NCI-H748 treated with DMSO at 0.1 percent for 48 hours (cell line): ENCODE measurements at regions not wholly inside any gene's neighbourhood (a gene's known extent, or its start where the extent isn't known, plus 50 kb on each side); places are given as distances from the start of the nearest gene placed in this dataset.

Source experiments
- DNase-seq: peaks from one replicate; lab custom pipeline; 2025; lab: John Stamatoyannopoulos, UW

DNA sequence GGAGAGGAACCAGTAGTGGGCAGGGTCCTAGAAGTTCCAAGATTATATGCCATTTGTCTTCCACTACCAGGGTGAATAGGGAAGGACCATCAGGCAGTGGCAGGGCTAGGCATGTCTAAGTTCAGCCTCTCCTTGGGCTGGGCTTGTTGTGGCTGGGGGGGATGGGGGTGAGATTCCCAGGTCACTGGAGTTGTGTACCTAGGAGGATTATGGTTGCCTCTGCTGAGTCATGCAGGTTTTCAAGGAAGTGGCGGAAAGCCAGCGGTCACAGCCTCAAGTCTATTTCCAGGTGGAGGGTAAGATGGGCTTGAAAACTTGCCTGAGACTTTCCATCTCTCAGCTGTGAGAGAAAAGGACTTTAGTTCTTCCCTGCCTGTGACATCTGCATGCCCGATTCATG is 1407.1 kb downstream of the SI start:
- no peak for DNase-seq

DNA sequence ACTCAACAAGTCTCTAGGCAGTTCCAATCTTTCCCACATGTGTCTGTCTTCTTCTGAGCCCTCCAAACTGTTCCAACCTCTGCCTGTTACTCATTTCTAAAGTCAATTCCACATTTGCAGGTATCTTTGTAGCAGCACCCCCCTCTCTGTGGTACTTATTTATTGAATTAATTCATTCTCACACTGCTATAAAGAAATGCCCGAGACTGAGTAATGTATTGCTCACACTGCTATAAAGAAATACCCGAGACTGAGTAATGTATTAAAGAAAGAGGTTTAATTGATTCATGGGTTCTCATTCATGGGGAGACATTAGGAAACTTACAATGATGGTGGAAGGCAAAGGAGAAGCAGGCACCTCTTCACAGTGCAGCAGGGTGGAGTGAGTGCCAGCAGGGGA is 1413.8 kb downstream of the SI start:
- no peak for DNase-seq

DNA sequence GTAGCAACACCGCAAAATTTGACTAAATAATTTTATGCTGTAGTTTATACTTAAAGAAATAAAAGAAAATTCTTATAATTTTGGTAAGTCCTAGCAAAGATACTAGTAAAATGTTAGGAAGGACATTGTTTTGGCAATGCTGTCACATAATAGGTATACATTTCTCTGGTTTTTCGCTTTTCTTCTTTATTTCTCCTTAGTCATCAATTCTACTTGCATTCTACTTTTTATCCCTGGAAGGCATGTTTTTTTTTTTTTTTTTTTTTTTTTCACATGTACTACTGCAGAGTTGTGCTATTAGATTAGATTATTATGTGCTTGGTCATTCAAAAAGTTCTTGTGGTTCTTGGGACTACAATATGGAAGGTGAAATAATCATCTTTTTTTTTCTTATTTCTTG is 1421.2 kb downstream of the SI start:
- no peak for DNase-seq

DNA sequence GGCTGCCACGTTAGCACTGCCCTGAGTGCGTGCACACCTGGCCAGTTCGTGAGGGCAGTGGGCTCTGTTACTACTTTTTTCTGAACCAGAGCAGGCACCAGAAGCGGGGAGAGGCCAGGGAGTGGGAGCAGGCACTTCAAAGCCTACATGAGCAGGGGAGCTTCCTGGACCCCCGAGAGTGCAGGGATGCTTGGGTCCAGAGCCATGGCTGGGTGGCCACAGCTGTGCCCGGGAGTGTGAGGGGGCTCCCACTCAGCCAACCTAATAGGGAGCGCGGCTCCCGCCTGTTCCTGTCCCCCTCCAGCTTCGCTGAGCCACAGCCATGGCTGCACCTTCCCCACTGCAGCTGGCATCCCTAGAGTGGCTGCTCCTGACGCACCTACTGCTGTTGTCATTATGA is 1423.3 kb downstream of the SI start:
- no peak for DNase-seq

DNA sequence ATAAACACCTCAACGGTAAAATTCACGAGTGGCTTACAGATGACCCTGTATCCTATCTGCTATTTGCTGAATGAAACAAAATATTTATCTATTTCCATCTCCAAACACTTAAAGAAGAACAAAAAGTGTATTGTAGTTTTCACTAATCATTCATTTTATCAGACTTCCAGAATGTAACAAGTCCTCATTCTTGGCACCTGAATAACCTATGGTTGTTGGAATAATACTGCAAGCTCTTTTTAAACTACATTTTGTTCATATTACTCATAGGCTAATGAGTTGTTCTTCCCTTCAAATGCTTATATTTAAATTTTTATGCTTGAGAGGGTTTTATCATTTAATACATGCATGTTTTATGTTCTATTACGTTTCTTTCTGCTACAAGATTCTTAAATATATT is 1434.1 kb downstream of the SI start:
- no peak for DNase-seq

DNA sequence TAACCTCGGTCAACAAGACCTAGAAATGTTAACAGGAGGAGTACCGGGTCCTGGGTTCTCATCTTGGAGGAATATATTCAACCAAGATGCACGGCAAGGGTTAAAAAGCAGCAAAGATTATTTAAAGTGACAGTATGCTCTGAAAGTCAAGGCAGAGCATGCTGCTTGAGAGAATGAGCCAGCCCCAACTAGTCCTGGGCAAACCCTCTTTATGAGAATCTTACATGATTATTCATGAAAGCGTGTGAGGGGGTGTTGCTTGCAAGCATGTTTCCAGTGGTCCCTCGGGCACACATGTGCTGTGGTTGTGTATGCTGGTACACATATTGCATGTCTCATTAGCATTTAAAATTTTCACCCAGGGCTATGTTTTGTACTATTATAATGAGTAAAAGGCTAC is 1445.6 kb downstream of the SI start:
- DNase-seq: no peak

DNA sequence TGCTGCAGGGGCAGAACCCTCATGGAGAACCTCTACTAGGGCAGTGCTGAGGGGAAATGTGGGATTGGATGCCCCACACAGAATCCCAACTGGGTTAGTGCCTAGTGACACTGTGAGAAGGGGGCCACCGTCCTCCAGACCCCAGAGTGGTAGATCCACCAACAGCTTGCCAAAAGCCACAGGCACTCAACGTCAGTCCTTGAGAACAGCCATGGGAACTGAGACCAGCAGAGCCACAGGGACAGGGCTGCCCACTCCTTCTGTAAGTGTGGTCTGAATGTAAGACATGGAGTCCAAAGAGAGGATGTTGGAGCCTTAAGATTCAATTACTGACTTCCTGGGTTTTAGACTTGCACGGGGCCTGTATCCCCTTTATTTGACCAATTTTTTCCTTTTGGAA is 1451.5 kb downstream of the SI start:
- no peak for DNase-seq

DNA sequence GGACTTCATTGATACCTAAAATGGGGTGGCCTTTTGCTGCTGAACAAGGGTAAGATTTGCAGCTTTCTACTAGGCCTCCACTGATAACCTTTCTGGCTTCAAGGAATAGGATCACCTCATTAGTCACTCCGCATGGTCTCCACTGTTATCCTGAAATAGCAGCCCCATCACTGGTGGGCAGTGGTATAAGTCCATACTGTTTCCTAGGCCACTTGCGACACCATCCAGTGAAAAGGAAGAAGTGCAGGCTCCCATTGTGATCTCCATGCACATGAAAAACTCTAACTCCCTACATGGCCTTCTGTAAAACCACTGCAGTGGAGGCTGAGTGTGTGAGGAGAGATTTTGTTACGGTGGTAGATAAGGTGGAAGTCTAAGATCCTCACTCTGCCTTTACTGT is 1455.9 kb downstream of the SI start:
- no peak for DNase-seq

DNA sequence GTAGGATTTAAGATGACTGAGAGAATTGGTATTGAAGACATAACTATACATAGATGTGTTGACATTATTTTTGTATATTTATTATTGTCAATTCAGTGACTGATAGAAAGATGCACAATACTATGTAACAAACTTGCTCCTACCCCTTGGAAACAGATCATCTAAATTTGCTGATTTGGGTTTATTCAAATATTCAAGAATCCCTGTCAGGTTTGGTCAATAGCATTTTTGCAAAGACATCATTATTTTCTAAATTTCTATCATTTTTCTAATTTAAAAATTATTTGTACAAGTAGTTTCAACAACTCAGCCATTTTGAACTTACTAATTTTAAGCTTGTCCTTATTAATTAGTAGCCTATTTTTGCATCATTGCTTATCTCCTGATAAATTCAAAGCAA is 1463.4 kb downstream of the SI start:
- DNase-seq: no peak

DNA sequence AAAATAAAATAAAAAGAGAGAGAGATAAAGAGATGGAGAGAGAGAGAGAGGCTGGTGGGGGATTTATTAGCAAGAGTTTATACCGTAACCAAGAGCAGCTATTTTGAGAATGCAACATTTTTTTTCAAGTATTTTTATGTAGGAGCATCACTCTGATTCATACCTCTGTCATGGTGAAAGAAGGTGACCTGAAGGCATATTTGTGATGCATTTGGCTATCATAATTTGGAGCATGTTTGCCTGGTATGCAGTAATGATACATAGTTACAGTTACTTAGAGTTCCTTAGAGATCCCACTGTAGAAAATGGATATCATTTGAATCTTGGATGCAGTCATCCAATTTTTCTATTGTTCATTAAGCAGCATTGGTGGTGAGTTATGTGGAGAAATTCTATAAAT is 1472.4 kb downstream of the SI start:
- no peak for DNase-seq

DNA sequence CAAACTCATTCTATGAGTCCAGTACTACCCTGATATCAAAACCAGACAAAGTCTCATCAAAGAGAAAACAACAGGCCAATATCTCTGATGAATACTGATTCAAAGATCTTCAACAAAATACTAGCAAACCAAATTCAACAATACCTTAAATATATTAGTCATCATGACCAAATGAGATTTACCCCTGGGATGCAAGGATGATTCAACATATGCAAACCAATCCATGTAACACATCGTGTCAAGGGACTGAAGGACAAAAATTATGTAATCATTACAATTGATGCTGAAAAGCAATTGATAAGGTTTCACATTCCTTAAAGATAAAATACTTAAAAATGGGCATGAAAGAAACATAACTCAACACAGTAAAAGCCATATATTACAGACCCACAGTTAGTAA is 1476.9 kb downstream of the SI start:
- DNase-seq: no peak

DNA sequence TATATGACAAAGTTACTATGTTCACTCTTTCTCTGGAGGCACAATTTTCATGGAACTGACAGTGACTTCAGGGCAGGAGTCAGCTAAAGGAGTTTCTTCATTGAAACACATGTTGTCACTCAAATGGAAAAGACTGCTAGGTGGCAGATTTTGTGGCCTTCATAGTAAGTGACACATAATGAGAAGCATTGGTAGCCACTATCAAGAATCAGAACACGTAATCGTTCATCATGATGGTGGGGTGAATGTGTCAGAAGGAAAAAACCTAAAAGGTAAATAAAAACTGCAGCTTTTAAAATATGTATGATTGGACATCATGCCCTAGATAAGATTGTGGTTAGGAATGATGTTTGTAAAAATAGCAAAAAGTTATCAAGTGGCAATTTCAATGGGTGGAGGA is 1491.0 kb downstream of the SI start:
- no peak for DNase-seq

DNA sequence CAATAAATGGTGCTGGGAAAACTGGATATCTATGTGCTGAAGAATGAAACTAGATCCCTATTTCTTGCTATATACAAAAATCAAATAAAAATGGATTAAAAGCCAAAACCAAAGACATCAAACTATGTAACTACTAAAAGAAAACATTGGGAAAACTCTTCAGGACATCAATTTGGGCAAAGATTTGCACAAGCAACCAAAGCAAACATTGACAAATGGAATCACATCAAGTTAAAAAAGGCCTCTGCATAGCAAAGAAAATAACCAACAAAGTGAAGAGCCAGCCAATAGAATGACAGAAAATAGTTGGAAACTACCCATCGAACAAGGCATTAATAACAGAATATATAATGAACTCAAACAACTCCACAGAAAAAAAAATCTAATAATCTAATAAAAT is 1495.3 kb downstream of the SI start:
- DNase-seq: no peak

DNA sequence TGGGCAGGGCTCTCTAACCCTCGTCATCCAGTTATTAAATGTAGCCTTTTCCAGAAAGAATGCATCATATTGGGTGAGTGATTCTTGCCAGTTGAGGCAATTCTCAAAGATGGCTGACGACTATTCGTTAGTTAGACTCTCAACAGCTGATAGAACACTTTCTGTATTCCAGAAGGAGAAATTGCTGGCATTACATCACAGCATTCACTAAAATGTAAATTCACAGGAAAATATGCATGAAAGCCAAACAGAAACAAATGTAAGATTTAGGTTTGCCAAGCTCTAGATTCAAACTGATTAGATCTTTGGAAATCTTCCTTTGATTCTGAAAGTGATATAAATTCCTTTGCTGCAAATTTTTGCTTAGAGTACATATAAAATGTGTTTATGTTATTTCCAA is 1501.0 kb downstream of the SI start:
- no peak for DNase-seq

DNA sequence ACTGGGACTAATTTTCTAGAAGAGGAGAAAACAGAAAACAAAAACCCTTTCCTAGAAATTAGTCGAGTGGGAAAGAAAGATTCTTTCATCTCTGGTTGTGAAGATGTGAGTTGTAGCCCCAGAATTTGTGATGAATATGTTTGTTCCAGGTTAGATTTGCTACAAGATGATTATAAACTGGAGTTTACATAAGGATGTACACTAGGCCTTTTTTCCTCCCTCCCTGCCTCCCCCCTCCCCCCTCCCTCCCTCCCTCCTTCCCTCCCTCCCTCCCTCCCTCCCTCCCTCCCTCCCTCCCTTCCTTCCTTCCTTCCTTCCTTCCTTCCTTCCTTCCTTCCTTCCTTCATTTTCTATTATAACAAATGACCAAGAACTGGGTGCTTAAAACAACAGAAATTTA is 1502.0 kb downstream of the SI start:
- DNase-seq: no peak

DNA sequence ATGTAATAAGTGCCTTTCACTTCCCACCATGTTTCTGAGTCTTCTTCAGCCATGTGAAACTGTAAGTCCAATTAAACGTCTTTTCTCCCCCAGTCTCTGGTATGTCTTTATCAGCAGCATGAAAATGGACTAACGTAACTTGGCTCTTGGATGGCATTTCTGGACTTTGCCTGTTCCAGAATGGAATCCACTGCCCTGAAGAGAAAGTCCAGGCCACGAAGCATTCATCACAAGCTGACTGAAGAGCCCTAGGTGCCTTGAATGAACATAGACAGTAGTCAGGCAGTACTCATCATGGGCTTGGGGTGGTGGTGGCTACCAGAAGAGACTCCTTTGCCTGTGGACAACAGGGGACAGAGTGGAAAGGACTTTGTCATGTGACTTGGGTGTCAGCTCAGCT is 1505.0 kb downstream of the SI start:
- DNase-seq: no peak

DNA sequence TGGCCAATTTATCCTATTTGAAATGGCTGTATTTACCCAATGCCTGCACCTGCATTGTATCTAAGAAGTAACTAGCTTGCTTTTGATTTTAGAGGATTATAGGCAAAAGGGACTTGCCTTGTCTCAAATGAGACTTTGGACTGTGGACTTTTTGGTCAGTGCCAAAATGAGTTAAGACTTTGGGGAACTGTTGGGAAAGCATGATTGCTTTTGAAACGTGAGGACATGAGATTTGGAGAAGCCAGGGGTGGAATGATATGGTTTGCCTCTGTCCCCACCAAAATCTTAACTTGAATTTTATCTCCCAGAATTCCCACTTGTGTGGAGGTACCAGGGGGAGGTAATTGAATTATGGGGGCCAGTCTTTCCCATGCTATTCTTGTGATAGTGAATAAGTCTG is 1505.4 kb downstream of the SI start:
- no peak for DNase-seq

DNA sequence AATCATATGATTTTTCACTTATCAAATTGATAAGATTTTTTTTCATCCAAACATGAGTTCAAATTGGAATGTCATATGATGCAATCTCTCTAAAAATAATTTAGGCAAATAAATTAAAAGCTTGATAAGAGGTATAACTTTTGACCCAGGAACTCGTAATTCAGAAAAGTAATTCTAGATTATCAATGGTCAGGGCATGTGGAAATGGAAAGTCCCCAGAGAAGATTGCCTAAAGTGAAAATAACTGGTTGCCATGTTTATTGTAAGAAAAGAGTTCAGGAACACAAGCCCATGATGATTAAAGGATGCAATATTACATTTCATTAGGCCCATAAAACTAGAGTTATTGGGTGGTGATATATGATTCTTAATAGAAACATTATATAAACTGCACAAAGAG is 1514.8 kb downstream of the SI start:
- no peak for DNase-seq

DNA sequence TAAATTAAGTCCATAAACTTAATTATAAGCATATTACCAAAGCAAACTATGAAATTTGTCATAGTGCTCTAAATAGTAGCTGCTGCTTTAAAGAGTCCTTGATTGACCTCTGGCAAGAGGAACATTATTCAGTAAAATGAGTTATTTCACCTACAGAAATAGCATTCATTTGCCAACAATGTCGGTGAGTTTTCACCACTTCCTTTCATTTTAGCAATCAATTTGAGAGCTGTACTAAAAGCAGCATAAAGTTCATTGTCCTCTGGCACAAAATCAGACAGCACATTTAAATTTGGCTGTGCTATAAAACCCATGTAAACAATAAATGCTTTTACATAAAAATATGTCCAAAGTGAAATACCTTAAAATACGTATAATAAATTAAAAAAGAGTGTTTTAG is 1515.7 kb downstream of the SI start:
- DNase-seq: no peak

DNA sequence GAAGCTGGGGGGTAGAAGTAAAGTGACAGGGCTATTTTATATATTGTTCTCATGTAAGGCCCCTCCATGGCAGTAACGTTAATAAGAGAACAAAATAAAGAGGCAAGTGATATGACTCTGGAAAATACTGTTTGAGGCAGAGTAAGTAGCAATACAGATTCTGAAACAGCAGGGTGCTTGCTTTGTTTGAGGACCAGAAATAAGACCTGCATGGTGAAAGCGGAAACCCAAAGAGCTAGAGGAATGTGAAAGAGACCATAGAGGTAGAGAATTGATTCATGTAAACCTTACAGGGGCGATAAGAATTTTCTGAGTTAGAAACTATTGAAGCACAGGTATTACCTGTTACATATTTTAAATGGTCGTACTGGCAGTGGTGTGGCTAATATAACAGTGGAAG is 1517.1 kb downstream of the SI start:
- no peak for DNase-seq

DNA sequence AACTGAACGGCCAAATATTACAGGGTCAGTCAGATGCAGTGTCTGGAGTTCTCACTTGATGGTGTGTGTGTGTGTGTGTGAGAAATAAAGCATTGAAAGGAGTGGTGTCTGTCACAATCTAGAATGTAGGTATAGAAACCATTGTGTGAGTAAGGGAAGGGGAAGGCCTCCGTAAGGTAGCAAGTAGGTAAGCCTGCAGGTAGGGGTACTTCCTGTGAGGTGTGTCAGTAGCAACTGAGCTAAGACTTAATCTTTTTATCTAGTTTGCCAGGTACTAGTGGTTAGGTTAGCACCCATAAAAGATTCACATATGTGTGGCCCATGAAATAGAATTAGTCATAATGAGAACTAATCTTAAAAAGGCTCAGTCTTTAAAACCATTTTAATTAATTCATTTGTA is 1517.8 kb downstream of the SI start:
- DNase-seq: no peak

DNA sequence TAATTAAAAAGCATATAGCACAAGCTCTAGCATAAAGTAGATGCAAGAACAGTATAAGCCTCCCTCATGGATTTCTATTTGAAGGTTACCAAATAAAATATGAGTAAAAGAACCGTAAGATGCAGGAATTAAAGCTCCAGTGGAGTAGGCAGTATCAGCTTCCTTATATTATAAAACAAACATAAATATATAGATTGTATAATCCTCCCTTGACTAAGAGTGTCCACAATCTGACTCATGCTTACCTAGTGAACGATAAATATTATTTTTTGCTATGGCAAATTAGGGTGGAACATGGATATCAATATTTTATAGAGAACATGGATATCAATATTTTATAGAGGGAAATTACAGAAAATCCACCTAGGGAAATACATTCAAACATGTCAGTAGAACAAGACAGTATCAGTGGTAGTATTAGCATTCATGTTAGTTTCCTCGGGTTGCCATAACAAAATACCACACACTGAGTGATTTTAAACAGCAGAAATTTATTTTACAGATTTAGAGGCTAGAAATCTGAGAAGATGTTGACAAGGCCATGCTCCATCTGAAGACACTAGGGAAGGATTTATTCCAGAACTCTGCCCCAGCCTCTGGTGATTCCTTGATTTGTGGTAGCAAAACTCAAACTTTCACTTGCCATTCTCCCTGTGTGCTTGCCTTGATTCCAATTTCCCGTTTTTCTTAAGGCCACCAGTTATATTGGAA is 1521.3 kb downstream of the SI start:
- DNase-seq: no peak

DNA sequence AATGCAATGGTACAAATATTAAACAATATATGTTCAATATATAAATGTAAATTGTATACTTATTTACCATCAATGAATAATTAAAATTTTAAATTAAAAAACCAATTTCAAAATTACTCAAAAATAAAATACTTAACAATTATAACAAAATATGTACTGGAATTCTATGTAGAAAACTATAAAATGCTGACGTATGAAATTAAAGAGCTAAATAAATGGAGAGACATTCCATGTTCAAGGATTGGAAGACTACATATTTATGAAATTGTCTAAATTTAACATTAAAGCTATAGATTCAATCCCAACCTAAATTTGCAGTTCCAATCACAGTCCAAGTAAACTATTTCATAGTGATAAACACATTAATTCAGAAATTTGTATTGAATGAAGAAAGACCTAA is 1522.4 kb downstream of the SI start:
- no peak for DNase-seq

DNA sequence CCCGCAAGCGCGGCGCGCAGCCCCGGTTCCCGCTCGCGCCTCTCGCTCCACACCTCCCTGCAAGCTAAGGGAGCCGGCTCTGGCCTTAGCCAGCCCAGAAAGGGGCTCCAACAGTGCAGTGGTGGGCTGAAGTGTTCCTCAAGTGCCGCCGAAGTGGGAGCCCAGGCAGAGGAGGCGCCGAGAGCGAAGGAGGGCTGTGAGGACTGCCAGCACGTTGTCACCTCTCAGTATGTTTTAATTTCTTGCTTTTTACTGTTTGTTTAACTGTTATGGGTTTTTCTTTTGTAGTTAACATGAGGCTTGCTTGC is 1525.7 kb downstream of the SI start:
- DNase-seq: no peak
